HG03159 (cell line): ENCODE measurements at regions not wholly inside any gene's neighbourhood (a gene's known extent, or its start where the extent isn't known, plus 50 kb on each side); places are given as distances from the start of the nearest gene placed in this dataset.
"Not testable (repeated sequence)": the region's sequence is repeated elsewhere in the genome, so short reads cannot be mapped to it uniquely, and the experiment has no call there.

Experiments used
- ATAC-seq: cut with Tn5 transposase; IDR thresholded peaks from one replicate; pipeline ENCODE4 v1.9.1; 2021; ENCODE audit warnings: mild to moderate bottlenecking, moderate library complexity; ENCODE audit not compliant: unreplicated experiment

GRCh38 chr21:7828260-7828659 is 2693.1 kb upstream of the TPTE start:
- ATAC-seq = not testable (repeated sequence)

GRCh38 chr21:7829411-7829810 is 2692.0 kb upstream of the TPTE start:
- ATAC-seq = not testable (repeated sequence)

DNA sequence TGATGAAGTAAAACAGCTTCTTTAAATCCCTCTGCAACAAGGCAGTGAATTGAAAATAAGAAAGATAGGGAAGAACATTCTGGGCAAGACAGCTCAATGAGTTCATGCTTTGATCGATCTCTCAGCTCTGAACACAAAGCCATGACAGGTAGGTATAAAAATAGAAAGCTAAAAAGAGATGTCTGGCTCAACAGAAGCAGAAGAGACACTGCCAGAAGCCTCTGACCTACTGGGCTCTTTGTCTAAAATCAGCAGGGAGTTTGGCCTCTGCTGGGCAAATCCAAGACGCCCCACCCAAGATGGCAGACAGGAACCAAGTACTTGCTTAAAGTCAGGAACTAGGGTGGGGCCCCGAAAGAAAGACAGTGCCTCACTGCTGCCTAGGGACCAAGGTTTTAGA is 2684.1 kb upstream of the TPTE start:
- not testable (repeated sequence) for ATAC-seq

- not testable (repeated sequence) for ATAC-seq
Measured at GRCh38 chr21:7853426-7853825, 2668.0 kb upstream of the TPTE start.

GRCh38 chr21:7853836-7854235 is 2667.5 kb upstream of the TPTE start:
- not testable (repeated sequence) for ATAC-seq
